LNCAP (cell line): ENCODE measurements at regions not wholly inside any gene's neighbourhood (a gene's known extent, or its start where the extent isn't known, plus 50 kb on each side); places are given as distances from the start of the nearest gene placed in this dataset.

Experiments
- TF ChIP-seq, protein P1 (sequence below): fragments of 450-650 bp; IDR thresholded peaks from 2 replicates; pipeline ENCODE4 v1.5.1; 2017; ENCODE audit warnings: mild to moderate bottlenecking

DNA sequence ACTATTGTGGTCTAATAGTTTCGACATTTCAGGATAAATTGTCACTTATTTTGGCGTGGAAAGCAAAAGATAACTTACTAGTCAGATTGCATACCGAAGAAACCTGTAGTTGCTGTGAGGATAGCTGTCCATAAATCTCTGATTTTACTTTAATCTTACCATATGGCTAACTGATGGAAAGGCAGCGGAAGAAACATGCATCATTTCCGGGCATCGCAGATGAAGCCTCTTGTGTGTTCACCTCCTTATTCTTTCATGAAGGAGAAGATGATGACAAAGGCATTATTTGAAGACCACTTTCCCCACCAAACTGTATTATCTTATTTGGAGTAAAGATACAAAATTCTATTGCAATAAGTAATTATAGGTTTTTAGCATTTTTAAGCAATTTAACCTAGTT is 763.6 kb upstream of the SLITRK6 start:
- TF ChIP-seq, protein P1, sequence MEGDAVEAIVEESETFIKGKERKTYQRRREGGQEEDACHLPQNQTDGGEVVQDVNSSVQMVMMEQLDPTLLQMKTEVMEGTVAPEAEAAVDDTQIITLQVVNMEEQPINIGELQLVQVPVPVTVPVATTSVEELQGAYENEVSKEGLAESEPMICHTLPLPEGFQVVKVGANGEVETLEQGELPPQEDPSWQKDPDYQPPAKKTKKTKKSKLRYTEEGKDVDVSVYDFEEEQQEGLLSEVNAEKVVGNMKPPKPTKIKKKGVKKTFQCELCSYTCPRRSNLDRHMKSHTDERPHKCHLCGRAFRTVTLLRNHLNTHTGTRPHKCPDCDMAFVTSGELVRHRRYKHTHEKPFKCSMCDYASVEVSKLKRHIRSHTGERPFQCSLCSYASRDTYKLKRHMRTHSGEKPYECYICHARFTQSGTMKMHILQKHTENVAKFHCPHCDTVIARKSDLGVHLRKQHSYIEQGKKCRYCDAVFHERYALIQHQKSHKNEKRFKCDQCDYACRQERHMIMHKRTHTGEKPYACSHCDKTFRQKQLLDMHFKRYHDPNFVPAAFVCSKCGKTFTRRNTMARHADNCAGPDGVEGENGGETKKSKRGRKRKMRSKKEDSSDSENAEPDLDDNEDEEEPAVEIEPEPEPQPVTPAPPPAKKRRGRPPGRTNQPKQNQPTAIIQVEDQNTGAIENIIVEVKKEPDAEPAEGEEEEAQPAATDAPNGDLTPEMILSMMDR: no peak

DNA sequence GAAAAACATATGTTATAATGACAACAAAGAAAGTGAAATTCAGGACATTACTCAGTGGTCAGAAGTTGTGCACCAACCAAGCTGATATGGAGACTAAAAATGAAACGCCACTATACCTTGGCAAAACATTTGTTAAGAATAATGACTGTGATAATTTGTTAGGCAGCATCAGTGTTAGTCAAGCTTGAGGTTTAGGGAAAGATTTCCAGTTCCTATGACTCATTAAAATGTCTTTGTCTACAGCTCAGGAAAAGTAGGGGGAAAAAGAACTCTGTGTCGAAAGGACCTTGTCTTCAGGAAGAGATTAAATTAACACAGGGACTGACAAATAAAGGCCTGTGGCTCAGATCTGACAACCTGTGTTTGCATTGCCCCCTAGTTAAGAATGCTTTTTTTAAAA is 764.1 kb upstream of the SLITRK6 start:
- TF ChIP-seq, protein P1: no peak

- TF ChIP-seq, protein P1: peak; percentile 59
These were observed 767.9 kb upstream of the SLITRK6 start for GRCh38 chr13:86567119-86567518.

DNA sequence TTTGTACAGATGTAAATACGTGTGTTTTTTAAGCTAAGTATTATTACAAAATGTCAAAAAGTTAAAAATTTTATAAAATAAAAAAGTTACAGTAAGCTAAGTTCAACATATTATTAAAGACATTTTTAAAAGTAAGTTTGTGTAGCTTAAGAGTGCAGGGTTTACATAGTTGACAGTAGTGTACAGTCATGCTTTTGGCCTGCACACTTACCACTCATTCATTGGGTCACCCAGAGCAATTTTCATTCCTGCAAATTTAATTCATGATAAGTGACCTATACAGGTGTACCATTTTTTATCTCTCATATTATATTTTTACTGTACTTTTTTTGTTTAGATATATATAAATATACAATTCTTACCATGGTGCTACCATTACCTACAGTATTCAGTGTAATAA is 769.9 kb upstream of the SLITRK6 start:
- TF ChIP-seq, protein P1: no peak

DNA sequence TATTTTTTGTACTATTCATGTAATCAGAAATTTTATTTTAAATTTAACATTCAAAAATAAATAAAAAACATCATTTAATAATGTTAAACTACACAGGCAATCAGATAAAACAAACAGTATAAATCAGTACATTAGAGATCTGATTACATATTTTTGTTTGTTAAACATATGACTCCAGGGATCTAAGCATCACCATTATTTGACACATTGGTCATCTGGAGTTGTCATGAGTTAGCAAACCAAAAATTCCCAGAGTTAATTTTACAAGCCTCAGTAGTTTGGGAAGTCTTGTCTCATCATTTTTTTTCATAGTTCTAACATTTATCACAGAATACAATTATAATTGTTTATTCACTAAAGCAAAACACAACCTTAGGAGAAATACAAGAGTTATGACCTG is 770.8 kb upstream of the SLITRK6 start:
- TF ChIP-seq, protein P1: no peak

GRCh38 chr13:86572115-86572514 is 772.9 kb upstream of the SLITRK6 start:
- TF ChIP-seq, protein P1: no peak

DNA sequence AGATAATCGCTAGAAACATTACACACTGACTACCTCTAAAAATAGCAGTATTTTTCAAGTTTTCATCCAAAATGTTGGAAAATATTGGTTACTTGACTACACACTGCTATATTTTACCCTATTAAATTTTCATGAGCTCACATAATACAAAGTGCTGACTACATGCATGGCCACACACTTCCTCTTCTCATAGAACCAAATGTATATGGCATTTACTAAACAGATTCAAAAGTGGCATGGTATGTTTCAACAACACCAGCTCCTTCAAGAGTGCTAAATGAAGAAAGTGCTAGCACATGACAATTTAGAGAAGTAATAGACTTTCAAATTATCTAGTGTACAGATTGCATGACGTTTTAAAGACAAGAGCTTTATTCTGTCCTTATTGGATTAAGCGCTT is 780.4 kb upstream of the SLITRK6 start:
- TF ChIP-seq, protein P1: no peak

DNA sequence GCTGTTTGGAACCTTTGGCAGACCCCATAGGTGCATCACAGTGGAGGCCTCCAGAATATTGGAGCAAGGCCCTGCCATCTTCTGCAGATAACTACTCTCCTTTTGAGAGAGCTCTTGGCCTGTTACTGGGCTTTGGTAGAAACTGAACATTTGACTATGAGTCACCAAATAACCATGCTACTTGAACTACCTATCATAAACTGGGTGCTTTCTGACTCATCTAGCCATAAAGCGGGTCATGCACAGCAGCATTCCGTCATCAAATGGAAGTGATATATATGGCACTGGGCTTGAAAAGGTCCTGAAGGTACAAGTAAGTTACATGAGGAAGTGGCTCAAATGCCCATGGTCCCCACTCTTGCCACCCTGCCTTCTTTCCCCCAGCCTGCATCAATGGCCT is 782.5 kb upstream of the SLITRK6 start:
- TF ChIP-seq, protein P1: no peak
